ENCODE measurements at regions not wholly inside any gene's neighbourhood (a gene's known extent, or its start where the extent isn't known, plus 50 kb on each side); places are given as distances from the start of the nearest gene placed in this dataset.

- TF ChIP-seq POLR2AphosphoS2 (conservative IDR thresholded peaks at IDR 0.05; ENCODE audit: low read length), result no peak
- no peak for TF ChIP-seq HOXA7 (CRISPR knock-in tag; IDR thresholded peaks at IDR 0.05)
- TF ChIP-seq CTCF (IDR thresholded peaks at IDR 0.05), result no peak
- TF ChIP-seq NR3C1 (IDR thresholded peaks at IDR 0.05), result no peak
- TF ChIP-seq KDM1A (IDR thresholded peaks at IDR 0.05; ENCODE audit: low read depth), result no peak
- no peak for TF ChIP-seq SMC3 (IDR thresholded peaks at IDR 0.05)
- no peak for TF ChIP-seq EHF (CRISPR knock-in tag; IDR thresholded peaks at IDR 0.05)
These were observed 189.8 kb upstream of the SEMA3A start for GRCh38 chr7:84384417-84384816.
